H1 (cell line): ENCODE measurements at regions not wholly inside any gene's neighbourhood (a gene's known extent, or its start where the extent isn't known, plus 50 kb on each side); places are given as distances from the start of the nearest gene placed in this dataset.

ENCODE experiments used
- CTCF ChIA-PET: fragments of 300-600 bp; sonication (Branson Sonifier 250); formaldehyde crosslinking; loops from one replicate; lab custom pipeline; 2021; ENCODE audit not compliant: partially characterized antibody; lab: Charles Lee
- POLR2A ChIA-PET: fragments of 300-600 bp; sonication (Branson Sonifier 250); formaldehyde crosslinking; loops from one replicate; lab custom pipeline; 2021; ENCODE audit warnings: inconsistent platforms; ENCODE audit not compliant: partially characterized antibody; lab: Charles Lee
- DNase-seq, 2 experiments: peaks; one replicate each; pipeline versions ENCODE4 v3.0.0 to v3.0.0-alpha.2; 2010 to 2022; ENCODE audit warnings: low spot score in 2 of 2, low read depth in 1 of 2, mixed read lengths in 1 of 2
- FAIRE-seq: peaks from 2 replicates; lab custom pipeline; 2011; peaks lifted over from hg19 to GRCh38; lab: Jason Lieb, UNC
- H2AFZ ChIP-seq: 2 replicates; pipeline ENCODE4 v1.8.1; 2012; ENCODE audit warnings: low read length, inconsistent platforms
- H2AK5ac ChIP-seq: 2 replicates; pipeline ENCODE4 v1.6.1; 2013; ENCODE audit warnings: low read depth, low read length
- H2BK120ac ChIP-seq: replicated peaks from 2 replicates; pipeline ENCODE3; 2013; ENCODE audit warnings: low read depth, low read length, inconsistent platforms
- H2BK12ac ChIP-seq: 2 replicates; pipeline ENCODE4 v1.6.1; 2013; ENCODE audit warnings: low read depth, low read length
- H2BK15ac ChIP-seq: 2 replicates; pipeline ENCODE4 v1.6.1; 2013; ENCODE audit warnings: low read length
- H2BK20ac ChIP-seq: 2 replicates; pipeline ENCODE4 v1.6.1; 2013; ENCODE audit warnings: low read length
- H2BK5ac ChIP-seq: 2 replicates; pipeline ENCODE4 v1.6.1; 2013; ENCODE audit warnings: low read depth, low read length
- H3K14ac ChIP-seq: 2 replicates; pipeline ENCODE4 v1.6.1; 2013; ENCODE audit warnings: inconsistent platforms; ENCODE audit not compliant: insufficient read length
- H3K18ac ChIP-seq: 2 replicates; pipeline ENCODE4 v1.6.1; 2013; ENCODE audit warnings: low read length; ENCODE audit errors: extremely low read depth
- H3K23ac ChIP-seq: 2 replicates; pipeline ENCODE4 v1.6.1; 2013; ENCODE audit warnings: inconsistent platforms; ENCODE audit not compliant: insufficient read length
- H3K23me2 ChIP-seq: 2 replicates; pipeline ENCODE4 v1.6.1; 2013; ENCODE audit warnings: low read depth, low read length
- H3K27ac ChIP-seq: 2 replicates; pipeline ENCODE4 v1.6.1; 2011; ENCODE audit warnings: low read depth, low read length, inconsistent platforms
- H3K27me3 ChIP-seq, 4 experiments: replicated peaks in 1 of 4; 1 replicate in 1 of 4; 2 replicates in 3 of 4; pipeline versions ENCODE4 v1.6.1 to v1.8.1; 2011 to 2013; ENCODE audit warnings: low read length in 3 of 4, mild to moderate bottlenecking in 3 of 4, inconsistent platforms in 2 of 4, mixed read lengths in 2 of 4, moderate library complexity in 1 of 4; ENCODE audit not compliant: control insufficient read depth in 3 of 4, insufficient read depth in 3 of 4; ENCODE audit errors: extremely low read depth in 1 of 4
- H3K36me3 ChIP-seq, 4 experiments: 2 replicates each; pipeline versions ENCODE4 v1.6.1 to v1.8.1; 2011 to 2013; ENCODE audit warnings: mild to moderate bottlenecking in 4 of 4, low read length in 3 of 4, moderate library complexity in 2 of 4, control low read depth in 1 of 4, inconsistent platforms in 1 of 4; ENCODE audit not compliant: insufficient read depth in 4 of 4, control insufficient read depth in 2 of 4
- H3K4ac ChIP-seq: replicated peaks from 2 replicates; pipeline ENCODE3; 2013; ENCODE audit warnings: low read length, low read depth, mixed read lengths, inconsistent platforms; ENCODE audit not compliant: insufficient read length
- H3K4me1 ChIP-seq, 4 experiments: replicated peaks in 1 of 4; 1 replicate in 1 of 4; 2 replicates in 3 of 4; pipeline versions ENCODE4 v1.6.1 to v1.8.1; 2011 to 2013; ENCODE audit warnings: low read length in 3 of 4, inconsistent platforms in 2 of 4, mixed read lengths in 1 of 4; ENCODE audit not compliant: insufficient read depth in 4 of 4, control insufficient read depth in 3 of 4
- H3K4me2 ChIP-seq, 2 experiments: 2 replicates each; pipeline versions ENCODE4 v1.6.1 to v1.8.1; 2011 to 2013; ENCODE audit warnings: low read depth in 2 of 2, low read length in 2 of 2, control low read depth in 1 of 2, inconsistent platforms in 1 of 2, mild to moderate bottlenecking in 1 of 2; ENCODE audit not compliant: insufficient read depth in 1 of 2
- H3K4me3 ChIP-seq, 4 experiments: fragments of 200-600, 300-600 bp in 1 of 4; sonication (generic), shearing (Covaris generic), sonication (Bioruptor Twin) in 1 of 4; 2 replicates each; pipeline versions ENCODE4 v1.5.1 to v1.8.1; 2011 to 2016; ENCODE audit warnings: low read length in 4 of 4, low read depth in 3 of 4, control low read depth in 2 of 4, inconsistent platforms in 2 of 4, mild to moderate bottlenecking in 2 of 4, mixed read lengths in 1 of 4, moderate library complexity in 1 of 4; ENCODE audit not compliant: insufficient read depth in 2 of 4; ENCODE audit errors: extremely low read depth in 1 of 4
- H3K56ac ChIP-seq: replicated peaks from 2 replicates; pipeline ENCODE3; 2013; ENCODE audit warnings: low read depth, mild to moderate bottlenecking, mixed read lengths, low read length, inconsistent platforms; ENCODE audit not compliant: insufficient read length
- H3K79me1 ChIP-seq: 2 replicates; pipeline ENCODE4 v1.6.1; 2013; ENCODE audit warnings: low read depth, low read length, control low read depth
- H3K79me2 ChIP-seq, 2 experiments: 2 replicates each; pipeline versions ENCODE4 v1.6.1 to v1.8.1; 2012 to 2013; ENCODE audit warnings: low read length in 2 of 2, mild to moderate bottlenecking in 2 of 2, inconsistent platforms in 1 of 2; ENCODE audit not compliant: insufficient read depth in 2 of 2, control insufficient read depth in 1 of 2
- H3K9ac ChIP-seq, 4 experiments: replicated peaks in 1 of 4; 1 replicate in 1 of 4; 2 replicates in 3 of 4; pipeline versions ENCODE4 v1.6.1 to v1.8.1; 2011 to 2013; ENCODE audit warnings: low read depth in 3 of 4, low read length in 3 of 4, control low read depth in 2 of 4, mild to moderate bottlenecking in 2 of 4, moderate library complexity in 2 of 4, inconsistent platforms in 1 of 4; ENCODE audit errors: extremely low read depth in 1 of 4
- H3K9me3 ChIP-seq, 2 experiments: 2 replicates each; pipeline versions ENCODE4 v1.6.1 to v1.8.1; 2012 to 2013; ENCODE audit warnings: mild to moderate bottlenecking in 2 of 2, moderate library complexity in 2 of 2, control low read depth in 1 of 2, inconsistent platforms in 1 of 2, low read depth in 1 of 2, low read length in 1 of 2, mixed read lengths in 1 of 2; ENCODE audit not compliant: insufficient read depth in 2 of 2
- H4K20me1 ChIP-seq, 2 experiments: replicated peaks in 1 of 2; 2 replicates each; pipeline versions ENCODE3 to v1.8.1; 2011 to 2013; ENCODE audit warnings: inconsistent platforms in 2 of 2, low read length in 2 of 2, mild to moderate bottlenecking in 1 of 2; ENCODE audit not compliant: insufficient read depth in 2 of 2, control insufficient read depth in 1 of 2
- H4K5ac ChIP-seq: 2 replicates; pipeline ENCODE4 v1.6.1; 2013; ENCODE audit warnings: low read length, low read depth, mixed read lengths, inconsistent platforms; ENCODE audit not compliant: insufficient read length
- H4K8ac ChIP-seq: 2 replicates; pipeline ENCODE4 v1.8.0; 2013; ENCODE audit warnings: mild to moderate bottlenecking, moderate library complexity, low read length, inconsistent platforms; ENCODE audit not compliant: insufficient read depth; ENCODE audit errors: extremely low read depth
- H4K91ac ChIP-seq: replicated peaks from 2 replicates; pipeline ENCODE3; 2013; ENCODE audit warnings: low read length, mixed read lengths, inconsistent platforms; ENCODE audit not compliant: insufficient read length
- ATF3 ChIP-seq: IDR thresholded peaks from 2 replicates; pipeline ENCODE4 v1.6.1; 2011; ENCODE audit warnings: low read depth, mild to moderate bottlenecking, low read length; ENCODE audit not compliant: insufficient read depth
- CREB1 ChIP-seq: IDR thresholded peaks from 2 replicates; pipeline ENCODE4 v1.6.1; 2012; ENCODE audit warnings: inconsistent platforms
- CTBP2 ChIP-seq: IDR thresholded peaks from 2 replicates; pipeline ENCODE4 v1.7.0; 2011; ENCODE audit warnings: borderline replicate concordance, mild to moderate bottlenecking, moderate library complexity, mixed read lengths, low read length; ENCODE audit not compliant: insufficient read depth, insufficient read length
- KDM5A ChIP-seq: fragments of 200-600 bp; IDR thresholded peaks from 2 replicates; pipeline ENCODE4 v1.7.1; 2012; ENCODE audit warnings: mild to moderate bottlenecking, low read length, inconsistent platforms, mixed read lengths
- POU5F1 ChIP-seq: IDR thresholded peaks from 2 replicates; pipeline ENCODE4 v1.6.1; 2011; ENCODE audit warnings: low read depth, mild to moderate bottlenecking, low read length, moderate library complexity
- RFX5 ChIP-seq: IDR thresholded peaks from 2 replicates; pipeline ENCODE4 v1.6.1; 2011; ENCODE audit warnings: low read depth, low read length, improper control_type of control experiment, borderline replicate concordance
- SIRT6 ChIP-seq: IDR thresholded peaks from one replicate; pipeline ENCODE4 v1.7.1; 2012; ENCODE audit warnings: low read length, inconsistent platforms
- TAF7 ChIP-seq: optimal IDR thresholded peaks from 2 replicates; pipeline ENCODE3; 2011; ENCODE audit warnings: low read depth, mild to moderate bottlenecking, inconsistent platforms, low read length, moderate library complexity, borderline replicate concordance
- TCF12 ChIP-seq: IDR thresholded peaks from 2 replicates; pipeline ENCODE4 v1.6.1; 2011; ENCODE audit warnings: low read depth, mild to moderate bottlenecking, low read length
- TEAD4 ChIP-seq: IDR thresholded peaks from 2 replicates; pipeline ENCODE4 v1.6.1; 2012; ENCODE audit warnings: low read depth, low read length, inconsistent platforms, mixed read lengths
- YY1 ChIP-seq: IDR thresholded peaks from 2 replicates; pipeline ENCODE4 v1.6.1; 2011; ENCODE audit warnings: low read depth, mild to moderate bottlenecking, low read length

- H3K56ac ChIP-seq = no peak overlapping the region
- CTCF ChIA-PET = interaction anchor here (0.6 to 1.1 kb wide), 6 partner anchors 16 to 521 kb away, joined by 3 to 5 read pairs (median 3); no protein-coding TSS in a partner anchor
- no peaks in the 10 kb centered on the region for H3K36me3 ChIP-seq
- TF ChIP-seq YY1 = no peak
- TF ChIP-seq SIRT6 = no peak
- TF ChIP-seq CTBP2 = no peak
- TF ChIP-seq KDM5A = no peak
- TF ChIP-seq TAF7 = no peak
- TF ChIP-seq TEAD4 = no peak
- no peak for TF ChIP-seq POU5F1
- no peak for TF ChIP-seq CREB1
- TF ChIP-seq RFX5 = no peak
- no peak for TF ChIP-seq ATF3
- TF ChIP-seq TCF12 = no peak
- H2AK5ac ChIP-seq = no peak overlapping the region
- H4K5ac ChIP-seq = no peak overlapping the region
- no peak overlapping the region for H4K91ac ChIP-seq
- no peak overlapping the region for H3K9ac ChIP-seq
- no peak overlapping the region for H3K4me2 ChIP-seq
- no peaks in the 10 kb centered on the region for H3K4me1 ChIP-seq
- no peak overlapping the region for H2BK5ac ChIP-seq
- H3K4me3 ChIP-seq = no peak overlapping the region
- no peaks in the 10 kb centered on the region for H3K79me2 ChIP-seq
- no peaks in the 10 kb centered on the region for H3K27me3 ChIP-seq
- no peak overlapping the region for H4K8ac ChIP-seq
- 0 out of 2 replicates have a peak overlapping the region, but pooled peaks have one; percentile 5 for H2AFZ ChIP-seq
- no peak overlapping the region for H2BK15ac ChIP-seq
- FAIRE-seq = no peak
- POLR2A ChIA-PET = no interaction called here
- no peaks in the 10 kb centered on the region for H3K23me2 ChIP-seq
- no peaks in the 10 kb centered on the region for H3K79me1 ChIP-seq
- no peak overlapping the region for H3K27ac ChIP-seq
- H2BK120ac ChIP-seq = no peak overlapping the region
- no peaks in the 10 kb centered on the region for H4K20me1 ChIP-seq
- no peak overlapping the region for H3K14ac ChIP-seq
- H3K9me3 ChIP-seq = no peaks in the 10 kb centered on the region
- no peak overlapping the region for H3K18ac ChIP-seq
- no peak overlapping the region for H2BK12ac ChIP-seq
- no peak for DNase-seq
- H3K23ac ChIP-seq = no peak overlapping the region
- H3K4ac ChIP-seq = no peak overlapping the region
- no peak overlapping the region for H2BK20ac ChIP-seq
These were observed 254.0 kb downstream of the BRINP2 start for GRCh38 chr1:177424744-177425143.
